ENCODE measurements at regions not wholly inside any gene's neighbourhood (a gene's known extent, or its start where the extent isn't known, plus 50 kb on each side); places are given as distances from the start of the nearest gene placed in this dataset.

GRCh38 chrX:40175511-40176350, 78.0 kb upstream of the BCOR start:
- POLR2A ChIA-PET, result interaction anchor here (1.1 to 3.4 kb wide), 3 partner anchors 22 to 162 kb away, joined by 3 to 29 read pairs (median 11); partner anchors contain the start of gene BCOR
- CTCF ChIA-PET, result interaction anchor here (1.5 kb wide), 1 partner anchor 23 kb away, joined by 3 read pairs; no protein-coding TSS in a partner anchor

- ChIA-PET POLR2A (interaction anchor here (3.4 kb wide), 1 partner anchor 77 kb away, joined by 29 read pairs; the partner anchor contains the start of gene BCOR), CTCF (no interaction called here)
Measured at GRCh38 chrX:40174854-40175510, 77.2 kb upstream of the BCOR start.

- ChIA-PET CTCF (no interaction called here), POLR2A (interaction anchor here (1.0 kb wide), 1 partner anchor 304 kb away, joined by 3 read pairs; no protein-coding TSS in a partner anchor)
Measured at GRCh38 chrX:40174001-40174853, 76.5 kb upstream of the BCOR start.

GRCh38 chrX:40173143-40174000, 75.6 kb upstream of the BCOR start:
- ChIA-PET CTCF (no interaction called here), POLR2A (interaction anchor here (0.6 to 1.1 kb wide), 3 partner anchors 20 to 303 kb away, joined by 3 to 5 read pairs (median 3); no protein-coding TSS in a partner anchor)

GRCh38 chrX:40172401-40173142, 74.8 kb upstream of the BCOR start:
- CTCF ChIA-PET, result no interaction called here
- POLR2A ChIA-PET, result interaction anchor here (0.6 to 1.1 kb wide), 2 partner anchors 19 to 68 kb away, joined by 3 to 5 read pairs; no protein-coding TSS in a partner anchor

GRCh38 chrX:40171513-40172400, 74.0 kb upstream of the BCOR start:
- POLR2A ChIA-PET, result interaction anchor here (1.1 to 1.6 kb wide), 2 partner anchors 67 to 75 kb away, joined by 5 to 10 read pairs; partner anchors contain the start of gene BCOR
- CTCF ChIA-PET, result interaction anchor here (1.1 kb wide), 1 partner anchor 317 kb away, joined by 3 read pairs; no protein-coding TSS in a partner anchor

- POLR2A ChIA-PET, result interaction anchor here (0.5 to 1.6 kb wide), 3 partner anchors 74 to 157 kb away, joined by 3 to 10 read pairs (median 4); partner anchors contain the start of gene BCOR
- CTCF ChIA-PET, result interaction anchor here (1.1 kb wide), 1 partner anchor 316 kb away, joined by 3 read pairs; no protein-coding TSS in a partner anchor
Measured at GRCh38 chrX:40170830-40171512, 73.2 kb upstream of the BCOR start.

GRCh38 chrX:40169193-40170101, 71.7 kb upstream of the BCOR start:
- ChIA-PET POLR2A (interaction anchor here (0.6 to 1.6 kb wide), 3 partner anchors 70 to 312 kb away, joined by 3 to 10 read pairs (median 3); partner anchors contain the start of gene BCOR), CTCF (interaction anchor here (0.6 to 1.7 kb wide), 3 partner anchors 13 to 915 kb away, joined by 3 to 7 read pairs (median 3); no protein-coding TSS in a partner anchor)

- ChIA-PET POLR2A (interaction anchor here (0.9 kb wide), 1 partner anchor 8 kb away, joined by 3 read pairs; no protein-coding TSS in a partner anchor), CTCF (interaction anchor here (0.8 to 1.7 kb wide), 4 partner anchors 12 to 143 kb away, joined by 3 to 7 read pairs (median 4); partner anchors contain the start of gene BCOR)
Measured at GRCh38 chrX:40168480-40169011, 70.8 kb upstream of the BCOR start.

GRCh38 chrX:40167850-40168479, 70.2 kb upstream of the BCOR start:
- ChIA-PET CTCF (interaction anchor here (0.8 to 1.7 kb wide), 4 partner anchors 11 to 142 kb away, joined by 3 to 7 read pairs (median 4); partner anchors contain the start of gene BCOR), POLR2A (interaction anchor here (0.9 kb wide), 1 partner anchor 9 kb away, joined by 3 read pairs; no protein-coding TSS in a partner anchor)

- POLR2A ChIA-PET, result interaction anchor here (0.9 kb wide), 1 partner anchor 10 kb away, joined by 3 read pairs; no protein-coding TSS in a partner anchor
- CTCF ChIA-PET, result no interaction called here
Measured at GRCh38 chrX:40167233-40167849, 69.6 kb upstream of the BCOR start.

GRCh38 chrX:40166582-40166981, 68.8 kb upstream of the BCOR start:
- ChIA-PET CTCF (no interaction called here), POLR2A (no interaction called here)

- POLR2A ChIA-PET, result no interaction called here
- CTCF ChIA-PET, result no interaction called here
Measured at GRCh38 chrX:40165861-40166260, 68.1 kb upstream of the BCOR start.

GRCh38 chrX:40165206-40165605, 67.4 kb upstream of the BCOR start:
- CTCF ChIA-PET, result no interaction called here
- POLR2A ChIA-PET, result no interaction called here
